ENCODE measurements at regions not wholly inside any gene's neighbourhood (a gene's known extent, or its start where the extent isn't known, plus 50 kb on each side); places are given as distances from the start of the nearest gene placed in this dataset.

DNA sequence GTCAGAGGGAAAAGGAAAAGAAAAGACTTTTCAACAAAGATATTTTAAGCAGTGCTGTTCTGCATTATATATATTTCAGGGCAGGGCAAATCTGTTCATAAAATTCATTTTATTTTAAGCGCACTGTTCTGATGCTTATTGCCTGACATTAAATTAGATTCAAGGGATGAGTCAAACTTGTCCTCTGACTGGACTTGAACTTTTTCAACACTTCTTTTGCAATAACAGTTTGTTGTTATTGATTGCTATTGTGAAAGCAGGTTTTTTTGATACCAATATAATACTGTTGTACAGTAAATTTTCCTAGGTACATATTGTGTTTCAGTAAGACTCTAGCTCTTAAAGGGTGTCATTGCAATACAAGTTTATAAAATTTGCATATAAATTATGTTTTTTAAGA, 481.3 kb downstream of the NAF1 start:
- TF ChIP-seq, protein P1, sequence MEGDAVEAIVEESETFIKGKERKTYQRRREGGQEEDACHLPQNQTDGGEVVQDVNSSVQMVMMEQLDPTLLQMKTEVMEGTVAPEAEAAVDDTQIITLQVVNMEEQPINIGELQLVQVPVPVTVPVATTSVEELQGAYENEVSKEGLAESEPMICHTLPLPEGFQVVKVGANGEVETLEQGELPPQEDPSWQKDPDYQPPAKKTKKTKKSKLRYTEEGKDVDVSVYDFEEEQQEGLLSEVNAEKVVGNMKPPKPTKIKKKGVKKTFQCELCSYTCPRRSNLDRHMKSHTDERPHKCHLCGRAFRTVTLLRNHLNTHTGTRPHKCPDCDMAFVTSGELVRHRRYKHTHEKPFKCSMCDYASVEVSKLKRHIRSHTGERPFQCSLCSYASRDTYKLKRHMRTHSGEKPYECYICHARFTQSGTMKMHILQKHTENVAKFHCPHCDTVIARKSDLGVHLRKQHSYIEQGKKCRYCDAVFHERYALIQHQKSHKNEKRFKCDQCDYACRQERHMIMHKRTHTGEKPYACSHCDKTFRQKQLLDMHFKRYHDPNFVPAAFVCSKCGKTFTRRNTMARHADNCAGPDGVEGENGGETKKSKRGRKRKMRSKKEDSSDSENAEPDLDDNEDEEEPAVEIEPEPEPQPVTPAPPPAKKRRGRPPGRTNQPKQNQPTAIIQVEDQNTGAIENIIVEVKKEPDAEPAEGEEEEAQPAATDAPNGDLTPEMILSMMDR (conservative IDR thresholded peaks at IDR 0.05; ENCODE audit: low read depth, low read length) = no peak
- TF ChIP-seq EZH2 (IDR thresholded peaks at IDR 0.05; ENCODE audit: low read length, unreplicated experiment) = no peak
- no peak for TF ChIP-seq EZH2phosphoT487 (IDR thresholded peaks at IDR 0.05; ENCODE audit: borderline replicate concordance, low read length)

All from PC-3 (cell line).